Stomach (tissue), 8 donors: ENCODE measurements at regions not wholly inside any gene's neighbourhood (a gene's known extent, or its start where the extent isn't known, plus 50 kb on each side); places are given as distances from the start of the nearest gene placed in this dataset.
"Not testable (repeated sequence)": the region's sequence is repeated elsewhere in the genome, so short reads cannot be mapped to it uniquely, and the experiment has no call there.

ENCODE experiments used
- DNase-seq, 2 donors: peaks; one replicate each; pipeline versions ENCODE4 v3.0.0 to v3.0.0-alpha.2; 2013 to 2019
- H3K27ac ChIP-seq, 5 donors: fragments of 200-600 bp in 4 of 5; sonication (generic) in 4 of 5; one replicate each; pipeline ENCODE4 v1.5.1; 2013 to 2019; ENCODE audit warnings: mild to moderate bottlenecking in 1 of 5, moderate library complexity in 1 of 5
- H3K27me3 ChIP-seq, 3 donors: fragments of 200-600 bp; sonication (generic); one replicate each; pipeline ENCODE4 v1.5.1; 2017 to 2019; ENCODE audit warnings: mixed run types in 1 of 3
- H3K36me3 ChIP-seq, 4 donors: fragments of 200-600 bp; sonication (generic); 1 replicate in 3 of 4; 2 replicates in 1 of 4; pipeline ENCODE4 v1.5.1; 2016 to 2019
- H3K4me1 ChIP-seq, 4 donors: fragments of 200-600 bp; sonication (generic); one replicate each; pipeline ENCODE4 v1.5.1; 2016 to 2019
- H3K4me3 ChIP-seq, 4 donors: fragments of 200-600 bp; sonication (generic) in 3 of 4; one replicate each; pipeline ENCODE4 v1.5.1; 2016 to 2019; ENCODE audit warnings: mild to moderate bottlenecking in 1 of 4
- H3K9me3 ChIP-seq, 4 donors: fragments of 200-600 bp; sonication (generic); one replicate each; pipeline ENCODE4 v1.5.1; 2016 to 2019
- EP300 ChIP-seq: sonication (generic); formaldehyde crosslinking; IDR thresholded peaks from one replicate; pipeline ENCODE4 v1.6.1; 2017; ENCODE audit warnings: antibody characterized with exemption
- POLR2A ChIP-seq, 4 donors: fragments of 450-650 bp; IDR thresholded peaks; one replicate each; pipeline ENCODE4 v1.6.1; 2016; ENCODE audit warnings: antibody characterized with exemption in 4 of 4, control low read depth in 2 of 4, mild to moderate bottlenecking in 1 of 4, moderate library complexity in 1 of 4
- POLR2AphosphoS5 ChIP-seq, 3 donors: sonication (generic); formaldehyde crosslinking; IDR thresholded peaks; one replicate each; pipeline ENCODE4 v1.6.1; 2016; ENCODE audit warnings: antibody characterized with exemption in 3 of 3
- WGBS, 5 donors: extraction: QIAGEN DNeasy Blood & Tissue Kit in 3 of 5; methylation state at CpG; one replicate each; pipeline versions ENCODE4 v1.1.5 to v1.1.7; 2013 to 2018; 5-methylcytosine and 5-hydroxymethylcytosine counted together
- intact Hi-C: fragments of 100-400 bp; cut with DNase I; formaldehyde crosslinking; loops from one replicate; pipeline ENCODE4 v1.15.1; 2023; ENCODE audit warnings: low total_unique reads
- TF ChIP-seq, protein P1 (sequence below), 7 experiments: fragments of 450-650 bp in 4 of 7; fragments of 200-600 bp in 3 of 7; sonication (generic) in 3 of 7; IDR thresholded peaks; one replicate each; pipeline ENCODE4 v1.5.1; 2016 to 2019; ENCODE audit warnings: antibody characterized with exemption in 7 of 7, control low read depth in 2 of 7, mild to moderate bottlenecking in 1 of 7
- donor health status: healthy with polysubstance abuse.
- donor health status: Bipolar disorder and iron deficiency.
- donor health status: healthy.

- H3K27me3 ChIP-seq: no peaks in the 10 kb centered on the region
- H3K4me3 ChIP-seq: no peak overlapping the region
- H3K27ac ChIP-seq: no peak overlapping the region
- no peak for DNase-seq
- intact Hi-C loops: no loop called here
- peaks cover 0 to 12% (median 0%) of the 10 kb centered on the region in 4 donors for H3K4me1 ChIP-seq
- WGBS, 5 donors: 59 to 86% (median 74%) methylated on average over 4 of the region's 4 CpGs
- TF ChIP-seq, protein P1, sequence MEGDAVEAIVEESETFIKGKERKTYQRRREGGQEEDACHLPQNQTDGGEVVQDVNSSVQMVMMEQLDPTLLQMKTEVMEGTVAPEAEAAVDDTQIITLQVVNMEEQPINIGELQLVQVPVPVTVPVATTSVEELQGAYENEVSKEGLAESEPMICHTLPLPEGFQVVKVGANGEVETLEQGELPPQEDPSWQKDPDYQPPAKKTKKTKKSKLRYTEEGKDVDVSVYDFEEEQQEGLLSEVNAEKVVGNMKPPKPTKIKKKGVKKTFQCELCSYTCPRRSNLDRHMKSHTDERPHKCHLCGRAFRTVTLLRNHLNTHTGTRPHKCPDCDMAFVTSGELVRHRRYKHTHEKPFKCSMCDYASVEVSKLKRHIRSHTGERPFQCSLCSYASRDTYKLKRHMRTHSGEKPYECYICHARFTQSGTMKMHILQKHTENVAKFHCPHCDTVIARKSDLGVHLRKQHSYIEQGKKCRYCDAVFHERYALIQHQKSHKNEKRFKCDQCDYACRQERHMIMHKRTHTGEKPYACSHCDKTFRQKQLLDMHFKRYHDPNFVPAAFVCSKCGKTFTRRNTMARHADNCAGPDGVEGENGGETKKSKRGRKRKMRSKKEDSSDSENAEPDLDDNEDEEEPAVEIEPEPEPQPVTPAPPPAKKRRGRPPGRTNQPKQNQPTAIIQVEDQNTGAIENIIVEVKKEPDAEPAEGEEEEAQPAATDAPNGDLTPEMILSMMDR (IDR thresholded peaks at IDR 0.05): no peak
- TF ChIP-seq EP300 (no peak), POLR2A (IDR thresholded peaks at IDR 0.05) (no peak), POLR2AphosphoS5 (IDR thresholded peaks at IDR 0.05) (no peak)
- no peaks in the 10 kb centered on the region for H3K9me3 ChIP-seq
- no peaks in the 10 kb centered on the region for H3K36me3 ChIP-seq
Observed at GRCh38 chr5:167936022-167936421, 355.4 kb upstream of the WWC1 start.

GRCh38 chr5:167936944-167937634 is 354.4 kb upstream of the WWC1 start:
- Histone ChIP-seq H3K4me1 (peaks cover 0 to 12% (median 0%) of the 10 kb centered on the region in 4 donors), H3K27ac (no peak overlapping the region), H3K27me3 (no peaks in the 10 kb centered on the region), H3K4me3 (no peak overlapping the region), H3K9me3 (no peaks in the 10 kb centered on the region), H3K36me3 (no peaks in the 10 kb centered on the region)
- no peak for DNase-seq
- no peak for TF ChIP-seq EP300
- peak in 1 of 3 donors; percentile 23 for TF ChIP-seq POLR2AphosphoS5 (IDR thresholded peaks at IDR 0.05)
- WGBS, 5 donors: 52 to 69% (median 63%) methylated on average over 6 of the region's 6 CpGs
- intact Hi-C loops: no loop called here

GRCh38 chr5:167937635-167937998 is 353.8 kb upstream of the WWC1 start:
- WGBS, 5 donors: 63 to 74% (median 66%) methylated on average over 8 of the region's 8 CpGs
- intact Hi-C loops: no loop called here
- peaks cover 0 to 12% (median 0%) of the 10 kb centered on the region in 4 donors for H3K4me1 ChIP-seq

GRCh38 chr5:167939686-167940085 is 351.8 kb upstream of the WWC1 start:
- Histone ChIP-seq H3K4me3 (no peak overlapping the region), H3K9me3 (no peaks in the 10 kb centered on the region), H3K36me3 (no peaks in the 10 kb centered on the region), H3K27ac (no peak overlapping the region), H3K27me3 (no peaks in the 10 kb centered on the region), H3K4me1 (peaks cover 0 to 12% (median 0%) of the 10 kb centered on the region in 4 donors)
- no peak for DNase-seq
- intact Hi-C loops: no loop called here
- TF ChIP-seq, protein P1 (IDR thresholded peaks at IDR 0.05): no peak
- TF ChIP-seq POLR2A (IDR thresholded peaks at IDR 0.05): no peak
- TF ChIP-seq POLR2AphosphoS5 (IDR thresholded peaks at IDR 0.05): no peak
- no peak for TF ChIP-seq EP300
- WGBS, 5 donors: 80 to 87% (median 81%) methylated on average over 6 of the region's 6 CpGs

More at GRCh38 chr5:167937635-167937998, 353.8 kb upstream of the WWC1 start:
- no peaks in the 10 kb centered on the region for H3K36me3 ChIP-seq
- H3K27me3 ChIP-seq: no peaks in the 10 kb centered on the region
- H3K4me3 ChIP-seq: no peak overlapping the region
- H3K27ac ChIP-seq: no peak overlapping the region
- H3K9me3 ChIP-seq: no peaks in the 10 kb centered on the region
- no peak for TF ChIP-seq POLR2A (IDR thresholded peaks at IDR 0.05)
- DNase-seq: no peak

- H3K4me3 ChIP-seq: no peak overlapping the region
- H3K9me3 ChIP-seq: no peaks in the 10 kb centered on the region
- H3K36me3 ChIP-seq: no peaks in the 10 kb centered on the region
- DNase-seq: no peak
- H3K27me3 ChIP-seq: no peaks in the 10 kb centered on the region
- TF ChIP-seq POLR2A (IDR thresholded peaks at IDR 0.05) (no peak), POLR2AphosphoS5 (IDR thresholded peaks at IDR 0.05) (no peak), EP300 (no peak)
- TF ChIP-seq, protein P1 (IDR thresholded peaks at IDR 0.05): no peak
- no peak overlapping the region for H3K27ac ChIP-seq
- 59 to 72% (median 66%) methylated on average over 3 of the region's 3 CpGs for WGBS, 5 donors
- intact Hi-C loops: no loop called here
- H3K4me1 ChIP-seq: peaks cover 0 to 12% (median 2%) of the 10 kb centered on the region in 4 donors
Observed at GRCh38 chr5:167940911-167941310, 350.5 kb upstream of the WWC1 start.

- intact Hi-C loops, DNase-seq, H3K27me3 ChIP-seq, H3K9me3 ChIP-seq, H3K27ac ChIP-seq, H3K36me3 ChIP-seq, H3K4me3 ChIP-seq: not testable (repeated sequence)
- peaks cover 0 to 12% (median 5%) of the 10 kb centered on the region in 4 donors for H3K4me1 ChIP-seq
- WGBS, 5 donors: 57 to 70% (median 64%) methylated on average over 2 of the region's 2 CpGs
Observed at GRCh38 chr5:167941556-167941955, 349.9 kb upstream of the WWC1 start.
